H1 (cell line): ENCODE measurements at regions not wholly inside any gene's neighbourhood (a gene's known extent, or its start where the extent isn't known, plus 50 kb on each side); places are given as distances from the start of the nearest gene placed in this dataset.
"Not testable (repeated sequence)": the region's sequence is repeated elsewhere in the genome, so short reads cannot be mapped to it uniquely, and the experiment has no call there.

Experiments
- CTCF ChIA-PET: fragments of 300-600 bp; sonication (Branson Sonifier 250); formaldehyde crosslinking; loops from one replicate; lab custom pipeline; 2021; ENCODE audit not compliant: partially characterized antibody; lab: Charles Lee
- POLR2A ChIA-PET: fragments of 300-600 bp; sonication (Branson Sonifier 250); formaldehyde crosslinking; loops from one replicate; lab custom pipeline; 2021; ENCODE audit warnings: inconsistent platforms; ENCODE audit not compliant: partially characterized antibody; lab: Charles Lee
- DNase-seq, 2 experiments: peaks; one replicate each; pipeline versions ENCODE4 v3.0.0 to v3.0.0-alpha.2; 2010 to 2022; ENCODE audit warnings: low spot score in 2 of 2, low read depth in 1 of 2, mixed read lengths in 1 of 2
- FAIRE-seq: peaks from 2 replicates; lab custom pipeline; 2011; peaks lifted over from hg19 to GRCh38; lab: Jason Lieb, UNC
- H2AFZ ChIP-seq: 2 replicates; pipeline ENCODE4 v1.8.1; 2012; ENCODE audit warnings: low read length, inconsistent platforms
- H2AK5ac ChIP-seq: 2 replicates; pipeline ENCODE4 v1.6.1; 2013; ENCODE audit warnings: low read depth, low read length
- H2BK120ac ChIP-seq: replicated peaks from 2 replicates; pipeline ENCODE3; 2013; ENCODE audit warnings: low read depth, low read length, inconsistent platforms
- H2BK12ac ChIP-seq: 2 replicates; pipeline ENCODE4 v1.6.1; 2013; ENCODE audit warnings: low read depth, low read length
- H2BK15ac ChIP-seq: 2 replicates; pipeline ENCODE4 v1.6.1; 2013; ENCODE audit warnings: low read length
- H2BK20ac ChIP-seq: 2 replicates; pipeline ENCODE4 v1.6.1; 2013; ENCODE audit warnings: low read length
- H2BK5ac ChIP-seq: 2 replicates; pipeline ENCODE4 v1.6.1; 2013; ENCODE audit warnings: low read depth, low read length
- H3K14ac ChIP-seq: 2 replicates; pipeline ENCODE4 v1.6.1; 2013; ENCODE audit warnings: inconsistent platforms; ENCODE audit not compliant: insufficient read length
- H3K18ac ChIP-seq: 2 replicates; pipeline ENCODE4 v1.6.1; 2013; ENCODE audit warnings: low read length; ENCODE audit errors: extremely low read depth
- H3K23ac ChIP-seq: 2 replicates; pipeline ENCODE4 v1.6.1; 2013; ENCODE audit warnings: inconsistent platforms; ENCODE audit not compliant: insufficient read length
- H3K23me2 ChIP-seq: 2 replicates; pipeline ENCODE4 v1.6.1; 2013; ENCODE audit warnings: low read depth, low read length
- H3K27ac ChIP-seq: 2 replicates; pipeline ENCODE4 v1.6.1; 2011; ENCODE audit warnings: low read depth, low read length, inconsistent platforms
- H3K27me3 ChIP-seq, 4 experiments: replicated peaks in 1 of 4; 1 replicate in 1 of 4; 2 replicates in 3 of 4; pipeline versions ENCODE4 v1.6.1 to v1.8.1; 2011 to 2013; ENCODE audit warnings: low read length in 3 of 4, mild to moderate bottlenecking in 3 of 4, inconsistent platforms in 2 of 4, mixed read lengths in 2 of 4, moderate library complexity in 1 of 4; ENCODE audit not compliant: control insufficient read depth in 3 of 4, insufficient read depth in 3 of 4; ENCODE audit errors: extremely low read depth in 1 of 4
- H3K36me3 ChIP-seq, 4 experiments: 2 replicates each; pipeline versions ENCODE4 v1.6.1 to v1.8.1; 2011 to 2013; ENCODE audit warnings: mild to moderate bottlenecking in 4 of 4, low read length in 3 of 4, moderate library complexity in 2 of 4, control low read depth in 1 of 4, inconsistent platforms in 1 of 4; ENCODE audit not compliant: insufficient read depth in 4 of 4, control insufficient read depth in 2 of 4
- H3K4ac ChIP-seq: replicated peaks from 2 replicates; pipeline ENCODE3; 2013; ENCODE audit warnings: low read length, low read depth, mixed read lengths, inconsistent platforms; ENCODE audit not compliant: insufficient read length
- H3K4me1 ChIP-seq, 4 experiments: replicated peaks in 1 of 4; 1 replicate in 1 of 4; 2 replicates in 3 of 4; pipeline versions ENCODE4 v1.6.1 to v1.8.1; 2011 to 2013; ENCODE audit warnings: low read length in 3 of 4, inconsistent platforms in 2 of 4, mixed read lengths in 1 of 4; ENCODE audit not compliant: insufficient read depth in 4 of 4, control insufficient read depth in 3 of 4
- H3K4me2 ChIP-seq, 2 experiments: 2 replicates each; pipeline versions ENCODE4 v1.6.1 to v1.8.1; 2011 to 2013; ENCODE audit warnings: low read depth in 2 of 2, low read length in 2 of 2, control low read depth in 1 of 2, inconsistent platforms in 1 of 2, mild to moderate bottlenecking in 1 of 2; ENCODE audit not compliant: insufficient read depth in 1 of 2
- H3K4me3 ChIP-seq, 4 experiments: fragments of 200-600, 300-600 bp in 1 of 4; sonication (generic), shearing (Covaris generic), sonication (Bioruptor Twin) in 1 of 4; 2 replicates each; pipeline versions ENCODE4 v1.5.1 to v1.8.1; 2011 to 2016; ENCODE audit warnings: low read length in 4 of 4, low read depth in 3 of 4, control low read depth in 2 of 4, inconsistent platforms in 2 of 4, mild to moderate bottlenecking in 2 of 4, mixed read lengths in 1 of 4, moderate library complexity in 1 of 4; ENCODE audit not compliant: insufficient read depth in 2 of 4; ENCODE audit errors: extremely low read depth in 1 of 4
- H3K56ac ChIP-seq: replicated peaks from 2 replicates; pipeline ENCODE3; 2013; ENCODE audit warnings: low read depth, mild to moderate bottlenecking, mixed read lengths, low read length, inconsistent platforms; ENCODE audit not compliant: insufficient read length
- H3K79me1 ChIP-seq: 2 replicates; pipeline ENCODE4 v1.6.1; 2013; ENCODE audit warnings: low read depth, low read length, control low read depth
- H3K79me2 ChIP-seq, 2 experiments: 2 replicates each; pipeline versions ENCODE4 v1.6.1 to v1.8.1; 2012 to 2013; ENCODE audit warnings: low read length in 2 of 2, mild to moderate bottlenecking in 2 of 2, inconsistent platforms in 1 of 2; ENCODE audit not compliant: insufficient read depth in 2 of 2, control insufficient read depth in 1 of 2
- H3K9ac ChIP-seq, 4 experiments: replicated peaks in 1 of 4; 1 replicate in 1 of 4; 2 replicates in 3 of 4; pipeline versions ENCODE4 v1.6.1 to v1.8.1; 2011 to 2013; ENCODE audit warnings: low read depth in 3 of 4, low read length in 3 of 4, control low read depth in 2 of 4, mild to moderate bottlenecking in 2 of 4, moderate library complexity in 2 of 4, inconsistent platforms in 1 of 4; ENCODE audit errors: extremely low read depth in 1 of 4
- H3K9me3 ChIP-seq, 2 experiments: 2 replicates each; pipeline versions ENCODE4 v1.6.1 to v1.8.1; 2012 to 2013; ENCODE audit warnings: mild to moderate bottlenecking in 2 of 2, moderate library complexity in 2 of 2, control low read depth in 1 of 2, inconsistent platforms in 1 of 2, low read depth in 1 of 2, low read length in 1 of 2, mixed read lengths in 1 of 2; ENCODE audit not compliant: insufficient read depth in 2 of 2
- H4K20me1 ChIP-seq, 2 experiments: replicated peaks in 1 of 2; 2 replicates each; pipeline versions ENCODE3 to v1.8.1; 2011 to 2013; ENCODE audit warnings: inconsistent platforms in 2 of 2, low read length in 2 of 2, mild to moderate bottlenecking in 1 of 2; ENCODE audit not compliant: insufficient read depth in 2 of 2, control insufficient read depth in 1 of 2
- H4K5ac ChIP-seq: 2 replicates; pipeline ENCODE4 v1.6.1; 2013; ENCODE audit warnings: low read length, low read depth, mixed read lengths, inconsistent platforms; ENCODE audit not compliant: insufficient read length
- H4K8ac ChIP-seq: 2 replicates; pipeline ENCODE4 v1.8.0; 2013; ENCODE audit warnings: mild to moderate bottlenecking, moderate library complexity, low read length, inconsistent platforms; ENCODE audit not compliant: insufficient read depth; ENCODE audit errors: extremely low read depth
- H4K91ac ChIP-seq: replicated peaks from 2 replicates; pipeline ENCODE3; 2013; ENCODE audit warnings: low read length, mixed read lengths, inconsistent platforms; ENCODE audit not compliant: insufficient read length
- MAFK ChIP-seq: IDR thresholded peaks from 2 replicates; pipeline ENCODE4 v1.6.1; 2012; ENCODE audit warnings: low read depth, mild to moderate bottlenecking, improper control_type of control experiment, low read length
- WGBS, 2 experiments: shearing (Covaris generic) in 1 of 2; methylation state at CpG; one replicate each; pipeline versions ENCODE4 v1.1.6 to v1.1.7; 2013 to 2015; ENCODE audit warnings: low lambda C conversion rate in 2 of 2, mixed read lengths in 2 of 2, inconsistent platforms in 1 of 2, low coverage in 1 of 2, missing lambda C conversion rate in 1 of 2; ENCODE audit not compliant: insufficient replicate concordance in 2 of 2, insufficient coverage in 1 of 2, insufficient read length in 1 of 2; ENCODE audit errors: extremely low coverage in 1 of 2, missing lambda C conversion rate in 1 of 2; 5-methylcytosine and 5-hydroxymethylcytosine counted together

- 0 out of 2 replicates have a peak, but pooled peaks have one; percentile 21 for TF ChIP-seq MAFK
- H2BK12ac ChIP-seq, H4K5ac ChIP-seq, H3K14ac ChIP-seq, H3K23me2 ChIP-seq, CTCF ChIA-PET, H3K79me2 ChIP-seq, H3K4me2 ChIP-seq, H3K9ac ChIP-seq, H2BK20ac ChIP-seq, H3K4me3 ChIP-seq, H3K27me3 ChIP-seq, H4K20me1 ChIP-seq, FAIRE-seq, H3K27ac ChIP-seq, H3K23ac ChIP-seq, H3K9me3 ChIP-seq, H3K79me1 ChIP-seq, DNase-seq, H3K4me1 ChIP-seq, H2BK15ac ChIP-seq, H2BK120ac ChIP-seq, POLR2A ChIA-PET, H4K91ac ChIP-seq, H2AK5ac ChIP-seq, H2AFZ ChIP-seq, H3K4ac ChIP-seq, H3K56ac ChIP-seq, H3K18ac ChIP-seq, H2BK5ac ChIP-seq: not testable (repeated sequence)
- H3K36me3 ChIP-seq = peaks cover 0 to 10% (median 0%) of the 10 kb centered on the region in 4 experiments; a peak in 1 of 8 replicates
- WGBS, 2 experiments = 89% methylated on average over 10 of the region's 10 CpGs; no CpG with 5 or more reads in 1 of the 2 experiments
- peak overlapping the region; percentile 11; the same call in 1 of the 2 replicates for H4K8ac ChIP-seq
Observed at GRCh38 chr7:39798077-39798476, 152.0 kb upstream of the CDK13 start.
